ENCODE measurements at regions not wholly inside any gene's neighbourhood (a gene's known extent, or its start where the extent isn't known, plus 50 kb on each side); places are given as distances from the start of the nearest gene placed in this dataset.
"Not testable (repeated sequence)": the region's sequence is repeated elsewhere in the genome, so short reads cannot be mapped to it uniquely, and the experiment has no call there.

DNA sequence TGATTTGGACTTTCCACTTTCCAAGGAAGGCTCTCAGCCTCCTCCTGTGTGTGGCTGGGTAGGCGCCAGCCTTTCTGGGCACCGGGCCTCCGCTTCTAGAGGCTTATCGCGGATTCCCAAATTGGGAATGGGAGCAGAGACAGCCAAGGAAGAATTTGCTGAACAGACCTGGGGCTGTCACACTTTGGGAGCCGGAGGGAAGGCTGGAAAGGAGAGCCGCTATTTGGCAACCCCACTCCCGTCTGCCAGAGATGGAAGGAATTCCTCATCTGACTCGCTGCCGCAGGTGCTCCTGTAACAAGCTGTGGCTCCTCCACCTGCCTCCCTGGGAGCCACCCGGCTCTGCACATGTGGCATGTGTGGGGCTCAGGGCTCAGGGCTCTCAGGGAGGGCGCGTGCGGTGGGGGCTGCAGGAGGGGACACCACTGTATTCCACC is 50.8 kb upstream of the ECHDC3 start:
- DNase-seq = no peak

GRCh38 chr10:11689945-11690736 is 52.0 kb upstream of the ECHDC3 start:
- DNase-seq = no peak

DNA sequence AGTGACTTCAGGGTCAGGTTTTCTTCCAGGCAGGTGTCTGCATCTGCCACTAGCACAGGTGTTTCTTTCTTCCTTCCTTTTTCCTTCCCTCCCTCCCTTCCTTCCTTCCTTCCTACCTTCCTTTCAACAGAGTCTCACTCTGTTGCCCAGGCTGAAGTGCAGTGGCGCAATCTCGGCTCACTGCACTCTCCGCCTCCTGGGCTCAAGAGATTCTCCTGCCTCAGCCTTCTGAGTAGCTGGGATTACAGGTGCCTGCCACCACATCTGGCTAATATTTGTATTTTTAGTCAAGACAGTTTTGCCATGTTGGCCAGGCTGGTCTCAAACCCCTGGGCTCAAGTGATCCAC is 53.8 kb upstream of the ECHDC3 start:
- DNase-seq = not testable (repeated sequence)

DNA sequence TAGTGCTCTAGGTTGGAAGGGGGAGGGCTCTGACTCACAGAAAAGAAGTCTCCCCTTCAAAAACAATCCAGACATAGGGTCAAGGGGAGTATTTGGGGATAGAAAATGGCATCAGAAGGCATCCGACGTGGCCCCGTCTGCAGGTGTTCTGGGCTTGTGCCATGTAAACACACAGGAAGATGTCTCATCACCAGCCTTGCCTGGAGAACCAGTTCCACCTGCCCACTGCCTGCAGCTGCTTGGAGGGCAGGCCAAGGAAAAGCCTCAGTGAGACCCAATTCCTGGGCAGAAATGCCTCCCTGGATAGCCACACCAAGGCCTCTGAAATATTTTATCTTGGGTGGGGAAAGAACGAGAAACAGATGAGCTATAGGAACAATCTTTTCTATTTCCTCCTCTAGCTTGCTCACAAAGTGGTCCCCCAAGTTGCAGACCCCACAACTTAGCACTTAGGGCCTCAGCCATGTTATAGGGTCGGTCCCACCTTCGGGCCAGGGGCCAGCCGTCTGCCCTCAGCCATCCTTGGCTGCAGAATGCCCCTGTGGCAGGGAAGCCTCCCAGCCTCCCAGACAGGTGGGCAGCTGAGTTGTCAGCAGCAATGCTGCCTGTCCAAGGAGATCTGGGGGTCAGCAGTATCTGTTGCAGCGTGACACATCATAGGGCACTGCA is 54.3 kb upstream of the ECHDC3 start:
- DNase-seq = no peak

- no peak for DNase-seq
Measured at GRCh38 chr10:11687357-11687771, 54.8 kb upstream of the ECHDC3 start.

DNA sequence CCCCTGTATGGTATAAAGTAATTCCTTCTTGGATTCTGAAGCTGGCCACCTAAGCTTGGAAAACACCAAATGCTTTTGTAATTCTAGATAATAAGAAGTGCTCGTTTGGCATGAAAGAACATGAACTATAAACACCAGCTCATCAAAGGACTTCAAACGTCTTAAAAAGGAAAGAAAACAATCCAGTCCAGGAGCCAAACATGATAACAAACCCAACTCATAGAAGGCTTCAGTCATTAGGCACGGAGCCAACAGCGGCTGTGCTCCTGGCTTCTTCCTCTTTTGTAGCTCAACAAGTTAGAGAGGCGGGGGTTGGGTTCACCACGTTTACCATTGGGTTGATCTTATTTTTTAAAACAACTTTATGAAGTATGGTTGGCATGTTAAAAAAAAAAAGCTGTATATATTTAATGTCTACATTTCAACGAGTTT is 56.4 kb upstream of the ECHDC3 start:
- DNase-seq = peak; percentile 84

- peak; percentile 87 for DNase-seq
Measured at GRCh38 chr10:11684717-11685645, 57.2 kb upstream of the ECHDC3 start.

DNA sequence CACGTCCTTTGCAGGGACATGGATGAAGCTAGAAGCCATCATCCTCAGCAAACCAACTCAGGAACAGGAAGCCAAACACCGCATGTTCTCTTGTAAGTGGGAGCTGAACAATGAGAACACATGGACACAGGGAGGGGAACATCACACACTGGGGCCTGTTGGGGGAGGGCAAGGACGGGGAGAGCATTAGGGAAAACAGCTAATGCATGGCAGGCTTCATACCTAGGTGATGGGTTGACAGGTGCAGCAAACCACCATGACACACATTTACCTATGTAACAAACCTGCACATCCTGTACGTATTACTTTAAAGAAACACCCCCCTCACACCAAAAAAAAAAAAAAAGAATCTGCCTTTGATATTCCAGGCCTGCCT is 57.9 kb upstream of the ECHDC3 start:
- DNase-seq = not testable (repeated sequence)

- peak; percentile 22 for DNase-seq
Measured at GRCh38 chr10:11683529-11684320, 58.5 kb upstream of the ECHDC3 start.

- no peak for DNase-seq
Measured at GRCh38 chr10:11682851-11683250, 59.3 kb upstream of the ECHDC3 start.

GRCh38 chr10:11682267-11682683 is 59.9 kb upstream of the ECHDC3 start:
- no peak for DNase-seq

GRCh38 chr10:11680496-11680895 is 61.7 kb upstream of the ECHDC3 start:
- DNase-seq = no peak

- no peak for DNase-seq
Measured at GRCh38 chr10:11679946-11680345, 62.2 kb upstream of the ECHDC3 start.

- DNase-seq = peak; percentile 83
Measured at GRCh38 chr10:11678074-11678793, 63.9 kb upstream of the ECHDC3 start.

DNA sequence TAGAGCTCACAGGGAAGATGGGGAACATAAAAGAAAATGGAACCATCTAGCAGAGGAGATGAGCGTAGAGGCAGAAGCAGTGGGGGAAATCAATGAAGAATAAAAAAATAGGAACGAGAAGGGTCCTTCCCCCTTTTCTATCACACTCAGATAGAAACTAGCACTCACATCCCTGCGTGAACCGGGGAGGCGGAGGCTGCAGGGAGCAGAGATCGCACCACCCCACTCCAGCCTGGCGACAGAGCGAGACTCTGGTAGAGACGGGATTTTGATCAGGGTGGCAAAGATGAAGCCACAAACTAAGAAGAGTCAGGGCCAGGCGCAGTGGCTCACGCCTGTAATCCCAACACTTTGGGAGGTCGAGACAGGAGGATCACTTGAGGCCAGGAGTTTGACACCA is 64.7 kb upstream of the ECHDC3 start:
- no peak for DNase-seq

DNA sequence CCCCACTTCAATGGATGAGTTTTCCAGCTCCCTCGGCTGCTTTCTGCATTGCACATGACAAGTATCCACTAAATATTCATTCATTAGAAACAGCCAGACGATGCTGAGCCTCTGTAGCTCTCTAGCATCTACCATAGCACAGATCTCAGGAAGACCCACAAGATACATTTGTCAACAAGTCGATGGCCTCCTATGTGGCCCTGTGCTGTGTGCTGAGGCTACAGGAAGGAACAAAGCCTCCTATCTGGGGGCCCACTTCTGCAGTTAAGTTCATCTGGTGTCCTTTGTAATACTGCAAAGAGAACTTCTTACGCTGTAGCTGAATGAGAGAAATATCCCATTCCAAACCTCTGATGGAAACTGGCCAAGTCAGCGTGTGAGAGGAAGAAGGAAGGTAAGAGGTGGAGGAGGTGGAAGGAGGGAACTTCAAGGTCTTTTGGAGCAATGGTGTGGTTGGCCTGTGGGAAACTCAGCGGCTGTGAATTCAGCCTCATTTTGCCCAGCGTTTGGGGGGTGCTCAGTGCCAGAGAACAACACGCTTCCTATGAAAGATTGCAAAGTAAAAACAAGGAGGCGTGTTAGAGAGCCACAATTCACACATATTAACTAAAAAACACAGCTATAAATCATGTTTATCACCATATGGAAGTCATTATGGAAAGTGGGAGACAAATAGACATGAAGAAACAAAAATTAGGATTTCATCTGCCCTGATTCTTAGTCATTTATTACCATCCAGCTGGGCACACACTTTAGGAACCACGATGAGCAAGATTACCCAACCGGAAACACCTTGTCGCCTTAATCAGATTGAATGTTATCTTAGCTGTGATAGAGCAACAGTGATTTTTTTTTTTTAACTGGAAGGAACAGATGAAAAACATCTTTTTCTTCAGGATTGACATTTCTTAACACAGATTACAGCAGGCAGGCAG is 62.2 kb upstream of the USP6NL start:
- DNase-seq = no peak

GRCh38 chr10:11672836-11673235 is 61.4 kb upstream of the USP6NL start:
- DNase-seq = no peak

- no peak for DNase-seq
Measured at GRCh38 chr10:11670381-11670780, 58.9 kb upstream of the USP6NL start.

GRCh38 chr10:11668847-11669610 is 57.6 kb upstream of the USP6NL start:
- no peak for DNase-seq

DNA sequence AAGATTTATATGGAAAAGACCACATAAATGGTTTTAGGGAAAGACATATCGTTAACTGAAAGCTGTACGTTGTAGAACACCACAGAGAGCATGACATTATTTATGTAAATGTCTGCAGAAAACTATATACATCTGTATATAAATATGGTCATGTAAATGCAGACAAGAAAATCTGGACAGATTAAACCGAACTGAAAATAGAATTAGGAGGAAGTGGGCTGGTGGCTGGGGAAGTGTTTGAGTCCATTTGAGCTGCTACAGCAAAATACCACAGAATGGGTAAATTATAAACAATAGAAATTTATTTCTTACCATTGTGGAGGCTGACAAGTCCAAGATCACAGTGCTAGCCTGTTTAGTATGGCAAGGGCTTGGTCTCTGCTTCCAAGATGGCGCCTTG is 56.3 kb upstream of the USP6NL start:
- peak; percentile 51 for DNase-seq

Data from inflammatory macrophage treated with lipopolysaccharide for 4 hours (primary cell).